SKM-1 (cell line): ENCODE measurements at regions not wholly inside any gene's neighbourhood (a gene's known extent, or its start where the extent isn't known, plus 50 kb on each side); places are given as distances from the start of the nearest gene placed in this dataset.
"Not testable (repeated sequence)": the region's sequence is repeated elsewhere in the genome, so short reads cannot be mapped to it uniquely, and the experiment has no call there.

Source experiments
- DNase-seq: peaks from one replicate; lab custom pipeline; 2025; ENCODE audit not compliant: unreplicated experiment; lab: John Stamatoyannopoulos, UW

GRCh38 chr3:106920609-106921008 lies 456.6 kb upstream of the CCDC54 start:
- DNase-seq, result no peak

GRCh38 chr3:106929081-106929480 lies 448.2 kb upstream of the CCDC54 start:
- no peak for DNase-seq

GRCh38 chr3:106930086-106930485 lies 447.2 kb upstream of the CCDC54 start:
- DNase-seq, result no peak

- no peak for DNase-seq
These were observed 445.3 kb upstream of the CCDC54 start for GRCh38 chr3:106931904-106932303.

- no peak for DNase-seq
These were observed 440.9 kb upstream of the CCDC54 start for GRCh38 chr3:106936337-106936736.

- DNase-seq, result no peak
These were observed 435.2 kb upstream of the CCDC54 start for GRCh38 chr3:106942051-106942450.

- no peak for DNase-seq
These were observed 434.2 kb upstream of the CCDC54 start for GRCh38 chr3:106943071-106943470.

- DNase-seq, result no peak
These were observed 431.8 kb upstream of the CCDC54 start for GRCh38 chr3:106945435-106945834.

GRCh38 chr3:106946866-106947265 lies 430.4 kb upstream of the CCDC54 start:
- no peak for DNase-seq

- DNase-seq, result no peak
These were observed 420.2 kb upstream of the CCDC54 start for GRCh38 chr3:106957029-106957428.

GRCh38 chr3:106962993-106963392 lies 414.2 kb upstream of the CCDC54 start:
- DNase-seq, result no peak

GRCh38 chr3:106963442-106963841 lies 413.8 kb upstream of the CCDC54 start:
- DNase-seq, result no peak

GRCh38 chr3:106965307-106965706 lies 411.9 kb upstream of the CCDC54 start:
- DNase-seq, result no peak

- DNase-seq, result no peak
These were observed 407.6 kb upstream of the CCDC54 start for GRCh38 chr3:106969596-106969995.

GRCh38 chr3:106981392-106981791 lies 395.8 kb upstream of the CCDC54 start:
- DNase-seq, result no peak

GRCh38 chr3:106985721-106986120 lies 391.5 kb upstream of the CCDC54 start:
- DNase-seq, result no peak

- DNase-seq, result not testable (repeated sequence)
These were observed 378.2 kb upstream of the CCDC54 start for GRCh38 chr3:106998841-106999682.

GRCh38 chr3:107001635-107002034 lies 375.6 kb upstream of the CCDC54 start:
- no peak for DNase-seq

GRCh38 chr3:107005352-107005751 lies 371.9 kb upstream of the CCDC54 start:
- DNase-seq, result not testable (repeated sequence)

GRCh38 chr3:107008213-107008612 lies 369.0 kb upstream of the CCDC54 start:
- no peak for DNase-seq

GRCh38 chr3:107013641-107014040 lies 363.6 kb upstream of the CCDC54 start:
- DNase-seq, result no peak

GRCh38 chr3:107024551-107025026 lies 352.6 kb upstream of the CCDC54 start:
- no peak for DNase-seq

GRCh38 chr3:107025961-107026360 lies 351.3 kb upstream of the CCDC54 start:
- DNase-seq, result no peak
